GM21526 (cell line): ENCODE measurements at regions not wholly inside any gene's neighbourhood (a gene's known extent, or its start where the extent isn't known, plus 50 kb on each side); places are given as distances from the start of the nearest gene placed in this dataset.

ENCODE experiments used
- ATAC-seq: cut with Tn5 transposase; IDR thresholded peaks from one replicate; pipeline ENCODE4 v1.9.1; 2021; ENCODE audit warnings: moderate library complexity; ENCODE audit not compliant: unreplicated experiment, low FRiP score

GRCh38 chr11:130582176-130582575, 133.7 kb downstream of the ADAMTS15 start:
- no peak for ATAC-seq

GRCh38 chr11:130582981-130583380, 134.5 kb downstream of the ADAMTS15 start:
- ATAC-seq = no peak

GRCh38 chr11:130583801-130584211, 135.4 kb downstream of the ADAMTS15 start:
- ATAC-seq = no peak

- no peak for ATAC-seq
Measured at GRCh38 chr11:130585545-130585944, 137.1 kb downstream of the ADAMTS15 start.

- no peak for ATAC-seq
Measured at GRCh38 chr11:130587658-130588057, 139.2 kb downstream of the ADAMTS15 start.

GRCh38 chr11:130588471-130588870, 140.0 kb downstream of the ADAMTS15 start:
- ATAC-seq = no peak

GRCh38 chr11:130592056-130592455, 143.6 kb downstream of the ADAMTS15 start:
- ATAC-seq = no peak

GRCh38 chr11:130593064-130593463, 144.6 kb downstream of the ADAMTS15 start:
- ATAC-seq = no peak

- ATAC-seq = no peak
Measured at GRCh38 chr11:130598433-130598832, 150.0 kb downstream of the ADAMTS15 start.

GRCh38 chr11:130599073-130599654, 150.7 kb downstream of the ADAMTS15 start:
- no peak for ATAC-seq

- ATAC-seq = no peak
Measured at GRCh38 chr11:130600139-130600538, 151.7 kb downstream of the ADAMTS15 start.

GRCh38 chr11:130600616-130601015, 152.2 kb downstream of the ADAMTS15 start:
- ATAC-seq = no peak

GRCh38 chr11:130601141-130601540, 152.7 kb downstream of the ADAMTS15 start:
- ATAC-seq = no peak

GRCh38 chr11:130601764-130602460, 153.5 kb downstream of the ADAMTS15 start:
- no peak for ATAC-seq

- ATAC-seq = no peak
Measured at GRCh38 chr11:130602641-130603334, 154.3 kb downstream of the ADAMTS15 start.

- no peak for ATAC-seq
Measured at GRCh38 chr11:130603335-130603906, 155.0 kb downstream of the ADAMTS15 start.

GRCh38 chr11:130604606-130605005, 156.2 kb downstream of the ADAMTS15 start:
- ATAC-seq = no peak

GRCh38 chr11:130606178-130606577, 157.7 kb downstream of the ADAMTS15 start:
- no peak for ATAC-seq

- no peak for ATAC-seq
Measured at GRCh38 chr11:130606781-130607511, 158.5 kb downstream of the ADAMTS15 start.

GRCh38 chr11:130608287-130608686, 159.8 kb downstream of the ADAMTS15 start:
- no peak for ATAC-seq
